ENCODE measurements at regions not wholly inside any gene's neighbourhood (a gene's known extent, or its start where the extent isn't known, plus 50 kb on each side); places are given as distances from the start of the nearest gene placed in this dataset.

- TF ChIP-seq CTCF (IDR thresholded peaks at IDR 0.05): no peak
- TF ChIP-seq POLR2A (IDR thresholded peaks at IDR 0.05): no peak
Observed at GRCh38 chr6:167766986-167767714, 59.6 kb upstream of the AFDN start.

Measured in lower leg skin (tissue), 3 donors.